GM21447 (cell line): ENCODE measurements at regions not wholly inside any gene's neighbourhood (a gene's known extent, or its start where the extent isn't known, plus 50 kb on each side); places are given as distances from the start of the nearest gene placed in this dataset.

Experiments used
- ATAC-seq: cut with Tn5 transposase; IDR thresholded peaks from one replicate; pipeline ENCODE4 v1.9.1; 2021; ENCODE audit not compliant: unreplicated experiment

- ATAC-seq, result no peak
Measured at GRCh38 chr4:167469436-167469835, 235.1 kb upstream of the SPOCK3 start.

GRCh38 chr4:167475951-167476350, 241.7 kb upstream of the SPOCK3 start:
- ATAC-seq, result no peak

GRCh38 chr4:167492007-167492406, 257.7 kb upstream of the SPOCK3 start:
- no peak for ATAC-seq

GRCh38 chr4:167509551-167509950, 275.3 kb upstream of the SPOCK3 start:
- ATAC-seq, result no peak

GRCh38 chr4:167524091-167524490, 289.8 kb upstream of the SPOCK3 start:
- no peak for ATAC-seq

GRCh38 chr4:167537761-167538160, 303.5 kb upstream of the SPOCK3 start:
- no peak for ATAC-seq

GRCh38 chr4:167541286-167541685, 307.0 kb upstream of the SPOCK3 start:
- no peak for ATAC-seq

- no peak for ATAC-seq
Measured at GRCh38 chr4:167544391-167544790, 310.1 kb upstream of the SPOCK3 start.

- no peak for ATAC-seq
Measured at GRCh38 chr4:167550021-167550420, 315.7 kb upstream of the SPOCK3 start.

- ATAC-seq, result peak; percentile 58
Measured at GRCh38 chr4:167555338-167556022, 321.2 kb upstream of the SPOCK3 start.

- no peak for ATAC-seq
Measured at GRCh38 chr4:167578906-167579305, 344.6 kb upstream of the SPOCK3 start.

GRCh38 chr4:167581449-167581965, 347.2 kb upstream of the SPOCK3 start:
- no peak for ATAC-seq

GRCh38 chr4:167587361-167587760, 353.1 kb upstream of the SPOCK3 start:
- no peak for ATAC-seq

GRCh38 chr4:167595898-167596297, 361.6 kb upstream of the SPOCK3 start:
- no peak for ATAC-seq

GRCh38 chr4:167602157-167602556, 367.9 kb upstream of the SPOCK3 start:
- no peak for ATAC-seq

- ATAC-seq, result no peak
Measured at GRCh38 chr4:167606551-167606950, 372.3 kb upstream of the SPOCK3 start.

GRCh38 chr4:167613381-167613780, 379.1 kb upstream of the SPOCK3 start:
- no peak for ATAC-seq

GRCh38 chr4:167614866-167615265, 380.6 kb upstream of the SPOCK3 start:
- no peak for ATAC-seq

- ATAC-seq, result no peak
Measured at GRCh38 chr4:167616476-167616875, 382.2 kb upstream of the SPOCK3 start.

- ATAC-seq, result peak; percentile 88
Measured at GRCh38 chr4:167622481-167623240, 388.4 kb upstream of the SPOCK3 start.

- no peak for ATAC-seq
Measured at GRCh38 chr4:167623241-167623572, 388.9 kb upstream of the SPOCK3 start.

GRCh38 chr4:167629272-167629671, 395.0 kb upstream of the SPOCK3 start:
- ATAC-seq, result no peak
